ENCODE measurements at regions not wholly inside any gene's neighbourhood (a gene's known extent, or its start where the extent isn't known, plus 50 kb on each side); places are given as distances from the start of the nearest gene placed in this dataset.

DNA sequence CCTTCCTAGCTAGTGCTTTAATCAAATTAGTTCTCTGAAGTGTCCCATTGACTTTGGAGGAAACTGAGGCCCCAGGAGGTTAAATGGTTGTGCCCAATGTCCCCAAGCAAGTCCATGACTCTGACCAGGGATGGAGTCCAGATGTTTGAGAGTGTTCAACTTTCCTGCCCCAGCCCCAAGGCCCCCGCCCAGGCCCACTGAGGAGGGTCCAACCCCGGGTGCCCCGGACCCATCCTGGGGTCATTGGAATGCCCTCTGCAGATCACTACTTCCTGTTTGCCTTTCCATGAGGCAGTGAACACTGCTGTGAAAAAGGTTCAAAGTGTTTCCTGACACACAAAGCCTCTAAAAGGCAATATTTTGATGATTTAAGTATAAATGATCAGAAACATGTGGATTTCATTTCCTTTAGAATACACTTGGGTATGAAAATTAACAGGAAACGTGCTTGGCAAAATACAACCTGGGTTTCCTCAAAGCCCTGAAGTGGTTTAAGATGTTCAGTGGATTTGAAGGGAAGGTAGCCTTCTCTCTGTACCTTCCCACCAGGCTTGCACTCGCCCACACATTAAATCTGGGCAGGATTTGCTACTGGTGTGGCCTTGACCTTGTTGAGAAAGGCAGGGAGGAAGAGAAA lies 335.7 kb downstream of the TSHZ3 start:
- H3K4me3 Mint-ChIP-seq, result no peak overlapping the region
- H3K27me3 Mint-ChIP-seq (ENCODE audit: low read depth), result peaks cover 18% of the 10 kb centered on the region
- peaks cover under 1% of the 10 kb centered on the region for H3K9me3 Mint-ChIP-seq
- no peak for DNase-seq (ENCODE audit: low spot score in 2 of 2, unreplicated experiment in 2 of 2)
- no peaks in the 10 kb centered on the region for H3K4me1 Mint-ChIP-seq
- H3K36me3 Mint-ChIP-seq, result no peaks in the 10 kb centered on the region
- H3K27ac Mint-ChIP-seq, result no peak overlapping the region
- no peak for TF ChIP-seq CTCF (IDR thresholded peaks at IDR 0.05; ENCODE audit: unreplicated experiment)

- no peaks in the 10 kb centered on the region for H3K4me1 Mint-ChIP-seq
- peaks cover 40% of the 10 kb centered on the region for H3K27me3 Mint-ChIP-seq (ENCODE audit: low read depth)
- no peak overlapping the region for H3K4me3 Mint-ChIP-seq
- no peaks in the 10 kb centered on the region for H3K36me3 Mint-ChIP-seq
- H3K27ac Mint-ChIP-seq, result no peak overlapping the region
- no peak for TF ChIP-seq CTCF (IDR thresholded peaks at IDR 0.05; ENCODE audit: unreplicated experiment)
- no peaks in the 10 kb centered on the region for H3K9me3 Mint-ChIP-seq
- no peak for DNase-seq (ENCODE audit: low spot score in 2 of 2, unreplicated experiment in 2 of 2)
Observed at GRCh38 chr19:31002518-31003244, 346.6 kb downstream of the TSHZ3 start.

DNA sequence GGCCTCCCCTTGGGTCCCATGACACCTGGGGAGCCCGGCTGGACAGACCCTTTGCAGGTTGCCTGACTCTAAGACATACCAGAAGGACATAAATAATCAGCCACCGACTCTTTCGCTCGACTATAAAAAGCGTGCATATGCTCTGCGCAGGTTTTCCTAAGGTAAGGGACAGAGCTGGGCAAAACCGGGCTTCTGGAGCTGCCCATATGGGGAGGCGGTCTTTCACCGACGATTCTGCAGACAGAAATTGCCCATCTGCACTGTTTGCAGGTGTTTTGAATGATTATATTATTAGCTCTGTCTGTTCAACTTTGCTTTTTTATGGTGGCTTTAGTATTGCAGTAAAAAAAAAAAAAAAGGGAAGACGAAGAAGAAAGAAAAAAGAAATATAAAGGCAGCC lies 347.2 kb downstream of the TSHZ3 start:
- H3K27ac Mint-ChIP-seq, result no peak overlapping the region
- no peak for DNase-seq (ENCODE audit: low spot score in 2 of 2, unreplicated experiment in 2 of 2)

GRCh38 chr19:31000913-31001312 lies 348.3 kb downstream of the TSHZ3 start:
- Mint-ChIP-seq H3K4me1 (no peaks in the 10 kb centered on the region), H3K27me3 (ENCODE audit: low read depth) (peaks cover 37% of the 10 kb centered on the region), H3K4me3 (no peak overlapping the region), H3K27ac (no peak overlapping the region), H3K9me3 (no peaks in the 10 kb centered on the region), H3K36me3 (no peaks in the 10 kb centered on the region)
- TF ChIP-seq CTCF (IDR thresholded peaks at IDR 0.05; ENCODE audit: unreplicated experiment), result no peak
- DNase-seq (ENCODE audit: low spot score in 2 of 2, unreplicated experiment in 2 of 2), result no peak

More for the DNA sequence above, 347.2 kb downstream of the TSHZ3 start:
- no peaks in the 10 kb centered on the region for H3K9me3 Mint-ChIP-seq
- H3K4me1 Mint-ChIP-seq, result no peaks in the 10 kb centered on the region
- no peak overlapping the region for H3K4me3 Mint-ChIP-seq
- peaks cover 39% of the 10 kb centered on the region for H3K27me3 Mint-ChIP-seq (ENCODE audit: low read depth)
- H3K36me3 Mint-ChIP-seq, result no peaks in the 10 kb centered on the region
- no peak for TF ChIP-seq CTCF (IDR thresholded peaks at IDR 0.05; ENCODE audit: unreplicated experiment)

DNA sequence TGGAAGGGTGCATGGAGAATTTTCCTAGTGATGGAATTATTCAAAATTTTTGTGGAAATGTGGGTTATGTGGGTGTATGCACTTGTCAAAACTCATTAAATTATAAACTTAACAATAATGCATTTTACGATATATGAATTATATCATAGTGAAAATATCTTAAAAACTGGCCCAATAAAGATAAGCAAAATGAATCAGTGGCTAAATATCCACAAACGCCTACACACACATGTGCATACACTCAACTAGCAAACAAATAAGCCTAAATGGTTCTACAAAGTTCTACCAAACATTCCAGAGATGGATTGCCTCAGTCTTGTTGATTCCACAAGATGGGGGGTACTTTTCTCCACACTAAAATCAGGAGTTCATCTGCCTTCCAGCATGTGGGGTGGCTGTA lies 349.5 kb downstream of the TSHZ3 start:
- Mint-ChIP-seq H3K4me1 (no peaks in the 10 kb centered on the region), H3K27ac (no peak overlapping the region)

More for the DNA sequence above, 349.5 kb downstream of the TSHZ3 start:
- H3K36me3 Mint-ChIP-seq, result no peaks in the 10 kb centered on the region
- no peak overlapping the region for H3K4me3 Mint-ChIP-seq
- peaks cover 33% of the 10 kb centered on the region for H3K27me3 Mint-ChIP-seq (ENCODE audit: low read depth)
- TF ChIP-seq CTCF (IDR thresholded peaks at IDR 0.05; ENCODE audit: unreplicated experiment), result no peak
- no peaks in the 10 kb centered on the region for H3K9me3 Mint-ChIP-seq
- no peak for DNase-seq (ENCODE audit: low spot score in 2 of 2, unreplicated experiment in 2 of 2)

All from mesothelial cell of epicardium (in vitro differentiated cells).